SHP77 treated with DMSO at 0.1 percent for 48 hours (cell line): ENCODE measurements at regions not wholly inside any gene's neighbourhood (a gene's known extent, or its start where the extent isn't known, plus 50 kb on each side); places are given as distances from the start of the nearest gene placed in this dataset.

Experiments
- DNase-seq: peaks from one replicate; lab custom pipeline; 2025; lab: John Stamatoyannopoulos, UW

DNA sequence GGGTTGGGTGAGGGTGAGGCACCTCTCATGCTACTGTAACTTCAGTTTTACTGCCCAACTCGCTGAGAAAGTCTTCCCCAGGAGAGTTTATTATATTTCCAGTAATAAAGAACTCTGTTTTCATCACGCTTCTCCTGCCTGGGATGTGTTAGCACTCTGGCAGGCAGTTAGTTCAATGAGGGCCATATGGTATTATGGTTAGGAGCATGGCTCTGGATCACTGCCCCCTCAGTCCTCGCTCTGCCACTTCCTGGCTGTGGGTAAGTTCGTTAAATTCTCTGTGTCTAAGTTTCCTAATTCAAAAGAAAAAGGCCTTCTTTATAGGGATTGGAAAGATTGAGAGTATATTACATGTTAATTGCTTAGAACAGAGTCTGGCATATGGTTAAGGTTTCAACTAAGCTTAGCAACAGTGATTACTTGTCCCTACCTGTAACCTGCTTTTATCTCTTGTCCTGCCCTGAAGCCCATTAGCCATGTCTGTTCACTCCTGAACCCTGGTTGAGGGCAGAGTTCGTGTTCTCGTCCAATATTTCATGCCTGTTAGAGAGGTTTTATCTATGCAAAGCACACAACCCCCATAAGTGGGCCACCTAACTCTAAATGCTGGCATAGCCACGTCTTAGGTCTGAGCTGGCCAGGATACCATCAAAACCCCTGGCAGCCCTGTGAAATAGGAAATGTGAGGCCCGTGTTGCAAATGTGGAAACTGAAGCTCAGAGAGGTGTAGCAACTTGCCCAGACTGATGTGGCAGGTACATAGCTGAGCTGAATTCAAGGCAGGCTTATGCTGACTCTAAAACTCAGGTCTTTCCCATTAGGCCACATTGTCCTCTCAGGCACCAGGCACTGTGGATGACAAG, 342.5 kb upstream of the JARID2 start:
- DNase-seq: no peak

DNA sequence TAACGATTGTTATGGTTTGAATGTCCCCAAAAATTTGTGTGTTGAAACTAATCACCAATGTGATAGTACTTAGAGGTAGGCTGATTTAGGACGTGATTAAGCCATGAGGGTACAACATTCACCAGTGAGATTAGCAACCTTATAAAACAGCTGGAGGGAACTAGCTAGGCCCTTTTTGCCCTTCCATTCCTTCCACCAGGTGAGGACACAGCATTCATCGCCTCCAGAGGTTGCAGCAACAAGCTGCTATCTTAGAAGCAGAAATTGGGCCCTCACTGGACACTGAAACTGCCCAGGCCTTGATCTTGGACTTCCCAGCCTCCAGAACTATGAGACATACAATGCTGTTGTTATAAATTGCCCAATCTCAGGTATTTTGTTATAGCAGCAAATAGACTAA, 340.7 kb upstream of the JARID2 start:
- no peak for DNase-seq

DNA sequence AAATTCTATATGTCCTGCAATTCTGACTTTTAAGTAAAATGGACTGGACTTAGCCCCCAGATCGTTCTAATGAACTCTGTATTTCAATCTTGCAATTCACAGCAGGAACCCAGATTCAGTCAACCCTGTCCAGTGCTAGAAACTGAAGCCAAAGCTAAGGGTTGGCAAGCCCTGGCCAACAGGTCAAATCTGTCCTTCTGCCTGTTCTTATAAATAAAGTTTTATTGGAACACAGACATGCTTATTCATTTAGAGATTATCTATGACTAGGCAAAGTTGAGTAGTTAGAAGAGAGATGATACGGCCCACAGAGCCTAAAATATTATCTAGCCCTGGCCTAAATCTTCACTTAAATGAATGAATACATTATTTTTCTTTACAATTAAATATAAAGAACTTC, 339.2 kb upstream of the JARID2 start:
- DNase-seq: no peak

DNA sequence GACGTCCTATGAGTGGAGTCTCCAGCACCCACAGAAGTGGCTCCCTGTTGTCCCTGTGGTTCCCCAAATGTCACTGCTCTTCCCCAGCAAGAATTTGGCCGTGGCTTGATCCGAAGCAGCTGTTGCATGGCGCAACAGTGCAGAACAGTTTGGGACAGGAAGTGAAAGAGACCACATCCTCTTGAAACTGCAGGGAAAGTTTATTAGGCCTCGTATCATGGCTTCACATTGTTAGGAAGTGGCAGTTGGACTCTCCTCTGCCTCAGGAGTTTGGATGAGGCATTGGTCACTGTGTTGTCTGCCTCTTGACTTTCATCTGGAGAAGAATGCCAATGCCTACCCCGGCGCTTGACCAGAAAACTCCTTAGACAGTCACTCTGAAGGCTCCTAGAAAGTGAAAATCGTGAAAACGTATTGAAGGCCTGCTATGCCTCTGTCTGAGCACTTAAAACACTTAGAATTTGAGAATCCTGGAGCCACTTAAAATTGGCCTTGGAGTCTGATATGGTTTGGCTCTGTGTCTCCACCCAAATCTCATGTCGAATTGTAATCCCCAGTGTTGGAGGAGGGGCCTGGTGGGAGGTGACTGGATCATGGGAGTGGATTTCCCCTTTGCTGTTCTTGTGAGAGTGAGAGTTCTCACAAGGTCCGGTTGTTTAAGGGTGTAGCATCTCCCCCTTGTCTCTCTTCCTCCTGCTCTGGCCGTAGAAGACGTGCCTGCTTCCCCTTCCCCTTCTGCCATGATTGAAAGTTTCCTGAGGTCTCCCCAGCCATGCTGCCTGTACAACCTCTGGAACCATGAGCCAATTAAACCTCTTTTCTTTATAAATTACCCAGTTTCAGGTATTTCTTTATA, 334.9 kb upstream of the JARID2 start:
- no peak for DNase-seq

DNA sequence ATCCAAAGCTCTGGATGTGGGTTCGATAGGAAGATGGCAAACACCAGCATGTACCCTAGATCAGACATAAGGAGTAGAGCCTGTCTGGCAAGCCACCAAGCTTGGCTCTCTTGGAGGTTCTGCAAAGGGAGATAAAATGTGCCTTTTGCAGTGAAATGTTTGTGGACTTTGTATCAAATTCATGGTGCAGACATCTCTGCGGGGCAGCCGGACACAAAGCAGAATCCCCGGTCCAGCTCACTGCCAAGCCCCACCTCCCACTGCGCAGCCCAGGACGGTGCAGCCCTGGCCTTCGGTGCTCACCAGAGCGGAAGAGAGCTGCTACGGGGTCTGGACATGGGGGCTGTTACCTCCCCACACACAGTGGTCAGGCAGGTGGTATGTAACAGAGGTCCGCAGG, 333.6 kb upstream of the JARID2 start:
- DNase-seq: no peak

DNA sequence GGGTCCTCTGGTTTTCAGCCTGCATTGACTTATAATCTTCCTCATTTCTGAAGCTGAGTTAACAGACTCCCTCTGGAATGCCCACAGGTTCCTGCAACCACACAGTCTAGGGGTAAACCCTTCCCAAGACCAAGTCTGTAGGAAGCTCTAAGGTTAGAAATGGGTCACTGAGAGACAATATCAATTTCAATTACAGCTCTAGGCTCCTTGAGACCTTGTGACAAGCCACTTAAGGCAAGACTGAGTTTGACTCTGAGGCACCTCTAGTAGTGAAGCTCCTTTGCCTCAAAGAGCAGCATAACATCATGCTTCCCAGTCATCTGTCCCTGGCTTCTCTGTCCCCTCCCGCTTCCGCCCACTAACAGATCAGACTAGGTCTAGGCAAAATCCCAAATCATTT, 333.2 kb upstream of the JARID2 start:
- no peak for DNase-seq

DNA sequence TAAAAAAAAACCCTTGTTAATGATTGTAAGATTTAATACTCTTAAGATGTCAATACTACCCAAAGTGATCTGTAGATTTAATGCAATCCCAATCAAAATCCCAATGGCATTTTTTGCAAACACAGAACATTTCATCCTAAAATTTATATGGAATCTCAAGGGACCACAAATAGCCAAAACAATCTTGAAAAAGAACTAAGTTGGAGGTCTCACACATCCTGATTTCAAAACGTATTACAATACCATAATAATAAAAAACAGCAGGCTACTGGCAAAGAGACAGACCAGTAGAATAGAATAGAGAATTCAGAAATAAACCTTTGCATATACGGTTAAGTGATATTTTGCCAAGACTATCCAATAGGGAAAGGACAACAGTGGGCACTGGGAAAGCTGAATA, 331.9 kb upstream of the JARID2 start:
- DNase-seq: no peak

DNA sequence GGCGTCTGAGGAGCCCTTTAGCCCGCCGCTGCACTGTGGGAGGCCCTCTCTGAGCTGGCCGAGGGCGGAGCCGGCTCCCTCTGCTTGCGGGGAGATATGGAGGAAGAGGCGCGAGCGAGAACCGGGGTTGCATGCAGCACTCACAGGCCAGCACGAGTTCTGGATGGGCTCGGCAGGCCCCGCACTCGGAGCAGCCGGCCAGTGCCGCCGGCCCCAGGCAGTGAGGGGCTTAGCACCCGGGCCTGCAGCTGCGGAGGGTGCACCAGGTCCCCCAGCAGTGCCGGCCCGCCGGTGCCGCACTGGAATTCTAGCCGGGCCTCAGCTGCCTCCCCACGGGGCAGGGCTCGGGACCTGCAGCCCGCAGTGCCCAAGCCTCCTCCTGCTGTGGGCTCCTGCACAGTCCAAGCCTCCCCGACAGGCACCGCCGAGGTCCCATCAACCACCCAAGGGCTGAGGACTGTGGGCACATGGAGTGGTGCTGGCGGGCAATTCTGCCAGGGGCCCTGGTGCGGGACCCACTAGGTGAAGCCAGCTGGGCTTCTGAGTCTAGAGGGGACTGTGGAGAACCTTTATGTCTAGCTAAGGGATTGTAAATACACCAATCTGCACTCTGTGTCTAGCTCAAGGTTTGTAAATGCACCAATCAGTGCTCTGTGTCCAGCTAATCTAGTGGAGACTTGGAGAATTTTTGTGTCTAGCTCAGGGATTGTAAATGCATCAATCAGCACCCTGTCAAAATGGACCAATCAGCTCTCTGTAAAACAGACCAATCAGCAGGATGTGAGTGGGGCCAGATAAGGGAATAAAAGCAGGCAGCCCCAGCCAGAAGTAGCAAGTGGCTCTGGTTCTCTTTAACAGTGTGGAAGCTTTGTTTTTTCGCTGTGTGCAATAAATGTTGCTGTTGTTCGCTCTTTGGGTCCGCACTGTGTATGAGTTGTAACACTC, 329.7 kb upstream of the JARID2 start:
- no peak for DNase-seq

DNA sequence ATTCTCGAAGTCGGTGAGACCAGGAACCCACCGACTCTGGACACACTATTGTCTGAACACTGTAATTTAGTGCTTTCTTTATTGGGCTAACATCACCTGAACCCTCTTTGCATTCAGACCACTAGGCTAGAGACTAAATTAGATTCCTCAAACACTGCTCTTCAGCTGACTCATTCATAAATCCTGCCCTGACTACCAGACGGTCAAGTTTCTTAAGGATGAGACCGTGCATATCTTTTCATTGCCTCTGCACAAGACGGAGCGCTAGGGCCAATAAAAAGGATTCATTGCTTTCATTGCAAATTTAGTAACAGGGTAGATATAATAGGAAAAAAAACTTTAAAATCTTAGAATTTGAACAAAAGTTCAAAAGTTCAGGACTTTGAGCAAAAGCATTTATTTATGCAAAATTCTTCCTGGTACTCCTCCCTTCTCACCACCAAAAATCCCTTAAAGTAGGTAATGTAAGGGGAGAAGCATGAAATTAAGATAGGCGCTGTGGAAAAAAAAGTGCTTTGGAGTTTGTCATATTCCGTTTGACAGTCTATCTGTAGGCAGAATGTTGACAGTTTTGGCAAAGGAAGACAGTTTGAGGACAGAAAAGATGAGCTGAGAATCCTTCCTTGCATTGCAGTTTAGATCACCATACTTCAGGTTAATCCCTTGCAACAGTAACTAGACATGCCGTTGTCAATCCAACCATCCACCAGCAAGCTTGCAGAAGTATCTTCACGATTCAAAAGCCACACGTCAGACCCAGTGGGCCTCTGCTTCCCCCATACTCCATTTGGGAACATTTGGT, 328.6 kb upstream of the JARID2 start:
- DNase-seq: no peak

DNA sequence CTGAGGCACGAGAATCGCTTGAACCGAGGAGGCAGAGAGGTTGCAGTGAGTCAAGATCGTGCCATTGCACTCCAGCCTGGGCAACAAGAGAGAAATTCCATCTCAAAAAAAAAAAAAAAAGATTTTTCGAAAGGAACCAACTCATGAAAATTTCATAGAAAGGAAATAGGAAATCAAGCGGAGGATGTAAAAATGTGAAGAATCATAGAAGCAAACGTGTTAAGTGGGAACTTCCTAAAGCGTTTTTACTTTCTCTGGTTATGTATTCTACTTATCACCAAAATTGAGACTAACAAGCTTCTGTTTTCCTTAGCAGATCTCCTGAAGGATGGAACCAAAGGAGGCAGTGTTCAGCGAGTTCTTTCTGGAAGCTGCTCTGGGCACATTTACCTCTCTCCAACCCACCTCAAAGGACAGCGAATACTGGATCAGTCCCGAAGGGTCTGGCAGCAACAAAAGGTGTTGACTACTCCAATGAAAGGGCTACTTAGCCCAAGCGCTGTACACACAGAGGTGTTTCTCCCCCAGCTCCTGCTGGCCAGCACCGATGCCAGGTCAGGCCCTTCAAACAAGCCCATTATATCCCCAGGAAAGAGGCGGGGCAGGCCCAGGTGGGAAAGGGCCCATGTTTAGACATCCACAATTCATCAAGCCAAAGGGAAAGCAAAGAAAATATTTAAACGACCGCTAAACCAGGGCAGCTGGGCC, 327.5 kb upstream of the JARID2 start:
- DNase-seq: no peak

DNA sequence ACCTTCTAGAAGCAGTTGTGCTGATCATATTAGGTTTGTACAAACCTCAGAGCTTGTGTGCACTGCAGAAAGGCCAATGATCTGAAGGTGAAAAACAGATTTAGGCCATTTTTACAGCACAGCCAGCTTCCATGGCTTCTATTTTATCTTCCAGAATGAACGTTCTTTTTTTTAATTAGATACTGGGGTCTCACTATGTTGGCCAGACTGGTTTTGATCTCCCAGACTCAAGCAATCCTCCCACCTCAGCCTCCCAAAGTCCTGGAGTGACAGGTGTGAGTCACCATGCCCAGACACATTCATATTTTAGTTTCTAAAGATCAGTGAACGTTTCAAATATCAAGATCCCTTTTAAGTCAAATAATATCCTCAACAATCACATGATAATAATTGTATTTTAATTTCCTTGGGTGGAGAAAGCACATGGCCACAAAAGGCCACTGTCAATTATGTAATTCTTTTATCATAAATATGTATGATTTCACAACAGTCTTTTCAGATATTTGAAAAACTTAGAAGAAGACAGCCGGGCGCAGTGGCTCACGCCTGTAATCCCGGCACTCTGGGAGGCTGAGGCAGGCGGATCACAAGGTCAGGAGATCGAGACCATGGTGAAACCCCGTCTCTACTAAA, 326.7 kb upstream of the JARID2 start:
- no peak for DNase-seq

DNA sequence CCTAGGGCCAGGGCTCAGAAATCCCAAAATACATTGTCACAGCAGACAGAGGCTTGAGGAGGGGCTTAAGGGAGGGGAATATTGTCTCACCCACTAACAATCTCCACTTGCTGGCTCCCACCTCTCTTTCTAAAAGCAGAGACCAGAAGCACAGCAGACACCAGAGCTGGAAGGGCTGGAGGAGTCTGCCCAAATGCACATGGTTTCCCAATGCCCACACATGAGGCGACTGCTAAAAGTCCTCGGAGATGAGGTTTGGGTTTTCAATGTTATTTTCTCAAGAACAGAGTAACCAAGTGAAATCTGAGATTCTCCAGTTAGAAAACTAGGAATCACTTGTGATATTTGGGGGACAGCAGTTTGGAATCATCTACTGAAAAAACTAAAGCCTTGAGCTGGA, 325.6 kb upstream of the JARID2 start:
- no peak for DNase-seq

DNA sequence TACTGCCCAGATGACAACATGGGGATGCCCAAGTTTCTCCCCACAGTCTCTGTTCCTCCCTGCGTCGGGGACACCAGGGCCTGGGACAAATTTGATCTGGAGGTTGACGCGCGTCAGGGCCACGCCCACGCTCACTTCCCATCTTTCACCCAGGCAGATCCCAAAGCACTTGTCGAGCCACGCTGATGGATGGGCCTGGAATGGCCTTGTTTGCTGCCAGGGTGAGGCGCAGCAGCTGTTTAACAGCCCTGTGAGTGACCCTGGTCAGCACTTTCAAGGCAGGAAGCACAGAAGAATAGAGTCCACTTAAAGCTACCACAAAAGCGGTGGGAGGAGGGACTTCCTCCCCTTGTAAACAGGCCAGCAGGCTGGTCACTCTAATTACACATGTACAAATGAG, 324.7 kb upstream of the JARID2 start:
- DNase-seq: peak; percentile 74

DNA sequence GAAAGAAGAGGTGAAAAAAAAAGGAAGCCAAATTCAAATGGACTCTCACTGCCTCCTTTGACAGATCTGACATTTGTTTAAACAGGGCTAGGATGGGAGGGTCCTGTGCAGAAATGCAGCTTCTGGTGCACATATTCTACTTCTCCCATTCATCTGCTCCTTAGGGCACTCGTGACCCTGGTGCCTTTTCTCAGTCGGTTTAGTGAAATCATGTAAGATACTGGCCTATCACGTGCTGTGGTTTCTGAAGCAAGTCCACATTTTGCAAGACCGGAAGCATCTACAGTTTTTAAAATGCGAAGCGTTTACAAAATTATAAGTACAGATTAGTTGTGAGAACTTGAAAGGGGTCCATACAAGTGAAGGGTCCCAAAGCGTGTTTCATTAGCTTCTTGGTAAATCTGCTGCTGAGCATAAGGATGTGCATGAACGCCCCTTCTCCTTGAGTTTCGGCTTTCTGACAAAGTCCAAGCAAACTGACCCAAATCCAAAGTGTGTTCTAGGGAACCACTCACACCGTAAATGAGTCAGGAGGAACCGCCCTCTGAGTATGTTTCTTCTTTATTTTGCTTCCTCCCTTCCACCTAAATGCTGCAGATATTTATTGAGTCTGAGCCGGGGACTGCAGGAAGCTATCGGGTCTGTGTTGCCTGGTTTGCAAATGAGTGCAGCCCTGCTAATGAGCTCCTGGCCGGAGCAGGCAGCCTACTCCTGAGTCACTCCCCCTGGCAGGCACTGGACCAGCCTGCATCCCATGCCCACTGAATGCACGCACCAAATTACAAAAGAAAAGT, 323.8 kb upstream of the JARID2 start:
- DNase-seq: no peak

DNA sequence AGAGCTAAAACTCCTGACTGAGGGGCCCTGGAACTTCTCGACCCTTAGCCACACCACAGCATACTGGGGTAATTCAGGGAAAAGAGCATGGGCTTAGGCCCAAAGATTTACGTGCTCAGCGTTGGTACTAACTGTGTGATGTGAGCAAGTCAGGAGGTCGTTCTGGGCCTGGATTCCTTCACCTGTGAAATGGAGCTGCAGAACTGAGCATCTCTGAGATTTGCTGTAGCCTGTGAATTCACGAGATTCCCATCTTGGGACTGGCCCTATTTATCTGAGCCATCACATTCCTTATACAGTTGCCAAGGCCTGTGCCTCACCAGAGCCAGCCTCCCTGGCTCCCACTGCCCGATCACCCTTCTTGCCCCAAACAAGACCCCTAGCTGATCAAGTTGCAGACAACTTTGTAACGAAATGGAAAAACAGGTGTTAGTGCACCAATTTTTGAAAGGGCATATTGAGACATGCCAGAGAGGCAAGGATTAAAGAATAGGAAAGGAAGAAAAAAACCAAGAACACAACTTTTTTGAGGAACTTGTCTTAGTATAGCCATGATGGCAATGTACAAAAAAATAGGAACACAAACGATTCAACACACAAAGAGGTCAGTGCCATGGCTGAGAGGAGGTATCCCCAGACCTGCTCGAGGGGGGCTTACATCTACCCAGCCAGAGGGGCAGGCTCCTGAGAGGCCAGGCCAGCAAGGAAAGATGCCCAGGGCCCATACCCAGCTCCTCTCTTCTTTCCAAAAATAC, 323.0 kb upstream of the JARID2 start:
- no peak for DNase-seq

DNA sequence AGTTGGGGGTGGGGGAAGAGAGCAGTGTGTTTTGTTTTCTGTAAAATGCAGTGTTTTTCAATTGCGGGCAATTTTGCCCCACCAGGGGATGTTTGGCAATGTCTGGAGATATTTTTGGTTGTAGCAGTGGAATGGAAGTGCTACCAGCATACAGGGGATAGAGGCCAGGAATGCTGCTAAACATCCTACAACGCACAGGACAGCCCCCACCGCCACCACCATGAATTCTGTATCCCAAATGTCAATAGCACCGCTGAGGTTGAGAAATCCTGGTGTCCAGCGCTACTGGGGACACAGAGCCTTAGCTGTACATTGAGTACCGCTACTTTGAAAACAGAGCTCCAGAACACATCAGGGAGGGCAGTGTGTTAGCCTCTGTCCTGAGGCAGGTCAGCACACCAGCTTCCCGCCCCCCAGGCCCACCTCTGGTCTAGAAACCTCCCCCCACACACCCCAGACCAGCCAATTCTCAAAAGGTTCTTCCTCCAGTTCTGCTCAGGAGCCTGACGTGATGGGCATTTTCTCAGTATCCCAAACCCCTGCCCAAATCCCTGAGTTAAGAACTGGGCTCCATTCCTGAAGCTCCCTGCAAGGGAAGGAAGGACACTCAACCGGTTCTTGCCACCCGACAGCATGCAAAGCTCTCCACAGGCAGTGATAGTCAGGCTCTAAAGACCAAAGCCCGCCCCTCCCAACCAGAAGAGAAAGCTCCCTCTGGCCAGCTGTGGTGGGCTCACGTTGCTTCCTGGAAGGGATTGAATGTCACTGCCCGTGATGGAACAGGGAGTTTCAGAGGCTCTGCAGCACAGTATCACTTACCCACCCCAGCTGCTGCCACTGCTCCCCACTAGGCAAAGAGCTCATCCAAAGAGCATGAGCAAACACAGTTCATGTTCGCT, 321.5 kb upstream of the JARID2 start:
- DNase-seq: peak; percentile 72

DNA sequence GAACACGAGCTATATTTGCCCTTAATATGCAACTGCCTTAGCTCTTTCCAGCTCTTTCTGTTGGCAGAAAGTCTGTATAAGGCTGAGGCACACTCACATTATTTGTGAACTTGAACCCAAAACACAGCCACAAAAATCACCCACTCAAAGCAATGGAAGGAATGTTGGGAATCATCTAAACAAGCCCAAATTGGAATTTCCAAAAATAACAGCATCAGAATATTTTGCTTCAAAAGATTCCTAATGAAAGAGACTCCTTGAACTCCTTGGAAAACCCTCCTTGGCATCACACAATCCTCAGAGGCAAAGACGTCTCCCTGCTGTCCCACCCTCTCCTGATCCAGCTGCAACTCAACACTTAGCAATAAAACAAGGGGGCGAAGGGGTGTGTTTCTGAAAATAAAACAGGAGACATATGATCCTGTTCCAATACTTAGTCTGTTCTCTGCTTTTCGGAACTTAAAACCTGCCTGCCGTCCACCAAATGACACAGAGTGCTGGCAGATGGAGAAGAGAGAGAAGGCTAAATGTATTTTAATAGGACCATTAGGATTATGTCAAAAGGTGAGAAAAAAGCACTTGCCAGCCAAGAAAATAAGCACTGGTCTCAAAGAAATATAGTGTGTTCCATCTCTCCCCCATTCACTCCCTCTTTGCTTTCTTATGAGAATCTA, 320.7 kb upstream of the JARID2 start:
- DNase-seq: no peak
